Neural progenitor cell (in vitro differentiated cells): ENCODE measurements at regions not wholly inside any gene's neighbourhood (a gene's known extent, or its start where the extent isn't known, plus 50 kb on each side); places are given as distances from the start of the nearest gene placed in this dataset.

Experiments
- EZH2 ChIP-seq: fragments of 200-600 bp; sonication (generic); IDR thresholded peaks from 2 replicates; pipeline ENCODE4 v1.6.1; 2017; ENCODE audit warnings: antibody characterized with exemption, mild to moderate bottlenecking, moderate library complexity
- EZH2phosphoT487 ChIP-seq: fragments of 200-600 bp; sonication (generic); IDR thresholded peaks from 2 replicates; pipeline ENCODE4 v1.6.1; 2017; ENCODE audit warnings: antibody characterized with exemption
- TF ChIP-seq, protein P1 (sequence below): fragments of 200-600 bp; sonication (generic); IDR thresholded peaks from 2 replicates; pipeline ENCODE4 v1.5.1; 2017; ENCODE audit warnings: antibody characterized with exemption, mild to moderate bottlenecking

DNA sequence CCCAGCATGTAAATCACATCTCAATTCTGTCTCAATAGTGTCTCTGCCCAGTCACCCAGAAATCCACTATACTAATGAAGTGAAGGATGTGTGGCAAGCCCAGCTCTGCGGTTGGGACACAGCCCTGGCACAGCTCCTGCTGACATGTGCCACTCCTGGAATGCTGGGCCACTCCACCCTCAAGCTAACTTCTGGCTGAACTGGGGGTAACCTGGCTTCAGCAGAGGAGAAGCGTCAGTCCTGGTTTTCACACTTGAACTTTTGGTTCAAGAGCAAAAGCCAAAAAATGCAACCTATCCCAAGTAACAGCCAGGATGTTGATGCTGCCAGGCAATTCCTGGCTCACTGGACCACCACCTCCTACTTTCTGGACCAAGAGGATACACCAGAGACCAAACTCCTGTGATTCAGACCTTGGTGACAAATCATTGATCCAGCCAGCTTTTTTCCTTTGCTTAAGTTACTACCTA, 86.4 kb downstream of the ARRDC3 start:
- TF ChIP-seq, protein P1, sequence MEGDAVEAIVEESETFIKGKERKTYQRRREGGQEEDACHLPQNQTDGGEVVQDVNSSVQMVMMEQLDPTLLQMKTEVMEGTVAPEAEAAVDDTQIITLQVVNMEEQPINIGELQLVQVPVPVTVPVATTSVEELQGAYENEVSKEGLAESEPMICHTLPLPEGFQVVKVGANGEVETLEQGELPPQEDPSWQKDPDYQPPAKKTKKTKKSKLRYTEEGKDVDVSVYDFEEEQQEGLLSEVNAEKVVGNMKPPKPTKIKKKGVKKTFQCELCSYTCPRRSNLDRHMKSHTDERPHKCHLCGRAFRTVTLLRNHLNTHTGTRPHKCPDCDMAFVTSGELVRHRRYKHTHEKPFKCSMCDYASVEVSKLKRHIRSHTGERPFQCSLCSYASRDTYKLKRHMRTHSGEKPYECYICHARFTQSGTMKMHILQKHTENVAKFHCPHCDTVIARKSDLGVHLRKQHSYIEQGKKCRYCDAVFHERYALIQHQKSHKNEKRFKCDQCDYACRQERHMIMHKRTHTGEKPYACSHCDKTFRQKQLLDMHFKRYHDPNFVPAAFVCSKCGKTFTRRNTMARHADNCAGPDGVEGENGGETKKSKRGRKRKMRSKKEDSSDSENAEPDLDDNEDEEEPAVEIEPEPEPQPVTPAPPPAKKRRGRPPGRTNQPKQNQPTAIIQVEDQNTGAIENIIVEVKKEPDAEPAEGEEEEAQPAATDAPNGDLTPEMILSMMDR: no peak
- no peak for TF ChIP-seq EZH2
- no peak for TF ChIP-seq EZH2phosphoT487
